Stomach smooth muscle (tissue), 2 donors: ENCODE measurements at regions not wholly inside any gene's neighbourhood (a gene's known extent, or its start where the extent isn't known, plus 50 kb on each side); places are given as distances from the start of the nearest gene placed in this dataset.
"Not testable (repeated sequence)": the region's sequence is repeated elsewhere in the genome, so short reads cannot be mapped to it uniquely, and the experiment has no call there.

Source experiments
- H3K27ac ChIP-seq: one replicate; pipeline ENCODE4 v1.7.0; 2013; ENCODE audit warnings: mild to moderate bottlenecking, low read length, inconsistent platforms
- H3K27me3 ChIP-seq, 2 donors: one replicate each; pipeline ENCODE4 v1.7.0; 2013; ENCODE audit warnings: low read length in 2 of 2; ENCODE audit not compliant: insufficient read depth in 2 of 2, control insufficient read depth in 1 of 2
- H3K36me3 ChIP-seq, 2 donors: one replicate each; pipeline ENCODE4 v1.7.0; 2013; ENCODE audit warnings: low read length in 2 of 2; ENCODE audit not compliant: control insufficient read depth in 2 of 2, insufficient read depth in 2 of 2
- H3K4me1 ChIP-seq: one replicate; pipeline ENCODE4 v1.7.0; 2013; ENCODE audit warnings: low read length; ENCODE audit not compliant: control insufficient read depth, insufficient read depth
- H3K4me3 ChIP-seq, 2 donors: one replicate each; pipeline ENCODE4 v1.7.0; 2013; ENCODE audit warnings: low read length in 2 of 2
- H3K9ac ChIP-seq, 2 donors: one replicate each; pipeline ENCODE4 v1.7.0; 2013; ENCODE audit warnings: low read length in 2 of 2, mild to moderate bottlenecking in 1 of 2
- H3K9me3 ChIP-seq, 2 donors: one replicate each; pipeline ENCODE4 v1.7.0; 2013; ENCODE audit warnings: low read length in 2 of 2; ENCODE audit not compliant: control insufficient read depth in 2 of 2
- donor health status: healthy.
- donor health status: Pancreatic carcinoma.

GRCh38 chr10:30750971-30751677, 121.6 kb upstream of the LYZL2 start:
- Histone ChIP-seq H3K4me1 (peaks cover 12% of the 10 kb centered on the region), H3K4me3 (no peak overlapping the region), H3K36me3 (no peaks in the 10 kb centered on the region), H3K27me3 (no peaks in the 10 kb centered on the region), H3K9me3 (no peaks in the 10 kb centered on the region), H3K9ac (no peak overlapping the region), H3K27ac (no peak overlapping the region)

- H3K4me1 ChIP-seq: peaks cover 3% of the 10 kb centered on the region
- H3K9me3 ChIP-seq: no peaks in the 10 kb centered on the region
- H3K4me3 ChIP-seq: no peak overlapping the region
- no peak overlapping the region for H3K9ac ChIP-seq
- no peaks in the 10 kb centered on the region for H3K27me3 ChIP-seq
- H3K27ac ChIP-seq: no peak overlapping the region
- no peaks in the 10 kb centered on the region for H3K36me3 ChIP-seq
These were observed 119.8 kb upstream of the LYZL2 start for GRCh38 chr10:30749385-30749784.

- Histone ChIP-seq H3K4me3 (no peak overlapping the region), H3K9ac (no peak overlapping the region), H3K9me3 (peaks cover 0 to 4% of the 10 kb centered on the region in 2 donors), H3K27ac (no peak overlapping the region), H3K4me1 (peaks cover 3% of the 10 kb centered on the region), H3K36me3 (no peaks in the 10 kb centered on the region), H3K27me3 (no peaks in the 10 kb centered on the region)
These were observed 118.8 kb upstream of the LYZL2 start for GRCh38 chr10:30748152-30748973.

GRCh38 chr10:30747633-30748032, 118.1 kb upstream of the LYZL2 start:
- no peak overlapping the region for H3K9ac ChIP-seq
- no peak overlapping the region for H3K27ac ChIP-seq
- peaks cover 0 to 4% of the 10 kb centered on the region in 2 donors for H3K9me3 ChIP-seq
- peaks cover 3% of the 10 kb centered on the region for H3K4me1 ChIP-seq
- H3K27me3 ChIP-seq: no peaks in the 10 kb centered on the region
- no peaks in the 10 kb centered on the region for H3K36me3 ChIP-seq
- no peak overlapping the region for H3K4me3 ChIP-seq

- H3K9ac ChIP-seq: no peak overlapping the region
- no peaks in the 10 kb centered on the region for H3K36me3 ChIP-seq
- H3K27me3 ChIP-seq: no peaks in the 10 kb centered on the region
- no peaks in the 10 kb centered on the region for H3K4me1 ChIP-seq
- peaks cover 0 to 4% of the 10 kb centered on the region in 2 donors for H3K9me3 ChIP-seq
- no peak overlapping the region for H3K27ac ChIP-seq
- H3K4me3 ChIP-seq: no peak overlapping the region
These were observed 116.4 kb upstream of the LYZL2 start for GRCh38 chr10:30745953-30746352.

GRCh38 chr10:30744106-30744505, 114.6 kb upstream of the LYZL2 start:
- Histone ChIP-seq H3K9me3 (peaks cover 0 to 4% of the 10 kb centered on the region in 2 donors), H3K27ac (no peak overlapping the region)

GRCh38 chr10:30743586-30743985, 114.0 kb upstream of the LYZL2 start:
- no peak overlapping the region for H3K9ac ChIP-seq
- no peaks in the 10 kb centered on the region for H3K27me3 ChIP-seq
- H3K9me3 ChIP-seq: peaks cover 0 to 4% of the 10 kb centered on the region in 2 donors
- H3K27ac ChIP-seq: no peak overlapping the region
- no peaks in the 10 kb centered on the region for H3K36me3 ChIP-seq
- no peaks in the 10 kb centered on the region for H3K4me1 ChIP-seq
- no peak overlapping the region for H3K4me3 ChIP-seq

More at GRCh38 chr10:30744106-30744505, 114.6 kb upstream of the LYZL2 start:
- Histone ChIP-seq H3K36me3 (no peaks in the 10 kb centered on the region), H3K4me1 (no peaks in the 10 kb centered on the region), H3K4me3 (no peak overlapping the region), H3K9ac (no peak overlapping the region), H3K27me3 (no peaks in the 10 kb centered on the region)

GRCh38 chr10:30742471-30742870, 112.9 kb upstream of the LYZL2 start:
- peaks cover 0 to 4% of the 10 kb centered on the region in 2 donors for H3K9me3 ChIP-seq
- no peaks in the 10 kb centered on the region for H3K27me3 ChIP-seq
- no peak overlapping the region for H3K27ac ChIP-seq
- H3K36me3 ChIP-seq: no peaks in the 10 kb centered on the region
- peaks cover 2% of the 10 kb centered on the region for H3K4me1 ChIP-seq
- H3K4me3 ChIP-seq: no peak overlapping the region
- H3K9ac ChIP-seq: no peak overlapping the region

- peaks cover 13% of the 10 kb centered on the region for H3K4me1 ChIP-seq
- not testable (repeated sequence) for H3K27me3 ChIP-seq, H3K36me3 ChIP-seq, H3K9ac ChIP-seq, H3K27ac ChIP-seq, H3K9me3 ChIP-seq, H3K4me3 ChIP-seq
These were observed 111.2 kb upstream of the LYZL2 start for GRCh38 chr10:30740774-30741173.

GRCh38 chr10:30738416-30738815, 108.9 kb upstream of the LYZL2 start:
- no peak overlapping the region for H3K4me3 ChIP-seq
- no peak overlapping the region for H3K9ac ChIP-seq
- no peak overlapping the region for H3K27ac ChIP-seq
- H3K4me1 ChIP-seq: peaks cover 20% of the 10 kb centered on the region
- H3K27me3 ChIP-seq: no peaks in the 10 kb centered on the region
- no peaks in the 10 kb centered on the region for H3K9me3 ChIP-seq
- no peaks in the 10 kb centered on the region for H3K36me3 ChIP-seq

GRCh38 chr10:30737931-30738391, 108.4 kb upstream of the LYZL2 start:
- Histone ChIP-seq H3K27me3 (no peaks in the 10 kb centered on the region), H3K36me3 (no peaks in the 10 kb centered on the region), H3K4me3 (no peak overlapping the region), H3K4me1 (peaks cover 20% of the 10 kb centered on the region), H3K27ac (no peak overlapping the region), H3K9me3 (no peaks in the 10 kb centered on the region), H3K9ac (no peak overlapping the region)
